ENCODE measurements at regions not wholly inside any gene's neighbourhood (a gene's known extent, or its start where the extent isn't known, plus 50 kb on each side); places are given as distances from the start of the nearest gene placed in this dataset.

DNA sequence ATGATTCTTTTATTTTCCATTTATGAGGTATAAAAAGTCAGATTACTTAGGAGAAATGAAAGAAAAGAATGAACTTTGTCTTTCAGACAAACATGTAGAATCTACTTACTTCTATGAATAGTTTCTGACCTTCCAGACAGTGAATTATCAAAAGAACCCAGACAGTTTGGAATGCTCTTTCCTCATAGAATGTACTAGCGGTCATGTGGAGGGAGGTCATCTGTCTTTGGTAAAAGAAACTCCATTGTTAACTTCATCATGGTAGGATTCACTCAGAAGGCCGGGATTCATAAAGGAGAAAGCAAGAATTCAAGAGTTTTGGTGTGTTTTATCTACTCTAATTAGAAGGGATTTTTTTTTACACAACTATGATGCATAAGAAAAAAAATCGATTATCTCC lies 144.8 kb upstream of the ZNF804B start:
- Histone ChIP-seq H3K9me3 (ENCODE audit: control insufficient read depth, low read length) (no peaks in the 10 kb centered on the region), H3K4me1 (ENCODE audit: control insufficient read depth, insufficient read depth, low read length, poor library complexity, severe bottlenecking) (no peaks in the 10 kb centered on the region), H3K27ac (ENCODE audit: low read depth, low read length, severe bottlenecking) (no peak overlapping the region), H3K36me3 (ENCODE audit: control insufficient read depth, insufficient read depth, low read length) (no peaks in the 10 kb centered on the region), H3K4me3 (ENCODE audit: extremely low read depth, insufficient read depth, low read length, poor library complexity, severe bottlenecking) (no peak overlapping the region)
- WGBS, 2 experiments (ENCODE audit: insufficient coverage in 2 of 2): 78% methylated on average over 1 of the region's 3 CpGs; no CpG with 5 or more reads in 1 of the 2 experiments

- H3K9me3 ChIP-seq (ENCODE audit: control insufficient read depth, low read length): no peaks in the 10 kb centered on the region
- H3K4me1 ChIP-seq (ENCODE audit: control insufficient read depth, insufficient read depth, low read length, poor library complexity, severe bottlenecking): no peaks in the 10 kb centered on the region
- whole genome bisulfite sequencing, 2 experiments (ENCODE audit: insufficient coverage in 2 of 2): 100% methylated on average over 1 of the region's 4 CpGs; no CpG with 5 or more reads in 1 of the 2 experiments
- no peak overlapping the region for H3K4me3 ChIP-seq (ENCODE audit: extremely low read depth, insufficient read depth, low read length, poor library complexity, severe bottlenecking)
- H3K36me3 ChIP-seq (ENCODE audit: control insufficient read depth, insufficient read depth, low read length): no peaks in the 10 kb centered on the region
- H3K27ac ChIP-seq (ENCODE audit: low read depth, low read length, severe bottlenecking): no peak overlapping the region
Observed at GRCh38 chr7:88610942-88611341, 148.6 kb upstream of the ZNF804B start.

GRCh38 chr7:88600695-88601094 lies 158.8 kb upstream of the ZNF804B start:
- Histone ChIP-seq H3K36me3 (ENCODE audit: control insufficient read depth, insufficient read depth, low read length) (no peaks in the 10 kb centered on the region), H3K9me3 (ENCODE audit: control insufficient read depth, low read length) (no peaks in the 10 kb centered on the region), H3K4me1 (ENCODE audit: control insufficient read depth, insufficient read depth, low read length, poor library complexity, severe bottlenecking) (no peaks in the 10 kb centered on the region), H3K27ac (ENCODE audit: low read depth, low read length, severe bottlenecking) (no peak overlapping the region), H3K4me3 (ENCODE audit: extremely low read depth, insufficient read depth, low read length, poor library complexity, severe bottlenecking) (no peak overlapping the region)
- 90 to 100% methylated on average over 3 to 4 of the region's 4 CpGs for WGBS, 2 experiments (ENCODE audit: insufficient coverage in 2 of 2)

GRCh38 chr7:88599528-88599927 lies 160.0 kb upstream of the ZNF804B start:
- WGBS, 2 experiments (ENCODE audit: insufficient coverage in 2 of 2): 90% methylated on average over 2 of the region's 3 CpGs; no CpG with 5 or more reads in 1 of the 2 experiments
- no peak overlapping the region for H3K27ac ChIP-seq (ENCODE audit: low read depth, low read length, severe bottlenecking)
- no peaks in the 10 kb centered on the region for H3K9me3 ChIP-seq (ENCODE audit: control insufficient read depth, low read length)

DNA sequence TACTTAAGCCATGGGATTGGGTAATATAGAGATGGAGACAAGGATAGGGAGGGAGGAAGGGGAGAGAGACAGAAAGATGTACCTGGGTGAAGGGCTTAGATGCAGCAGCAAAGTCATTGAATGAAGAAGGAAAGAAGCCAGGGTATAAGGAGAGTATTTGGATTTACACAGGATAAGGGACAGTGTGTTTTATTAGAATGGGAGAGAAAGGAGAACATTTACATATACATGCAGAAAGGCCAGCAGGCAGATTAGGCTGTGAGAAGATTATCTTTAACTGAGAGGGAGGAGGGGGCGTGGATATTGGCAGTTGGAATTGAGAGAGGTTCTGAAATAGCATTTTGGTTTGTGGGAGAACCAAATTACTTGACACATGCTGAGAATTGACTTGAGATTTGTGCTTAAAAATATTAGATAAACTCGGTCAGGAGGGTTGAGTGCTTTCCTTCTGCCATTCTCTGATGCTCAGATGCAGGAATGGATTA lies 161.5 kb upstream of the ZNF804B start:
- 85 to 100% methylated on average over 2 of the region's 2 CpGs for WGBS, 2 experiments (ENCODE audit: insufficient coverage in 2 of 2)
- H3K4me1 ChIP-seq (ENCODE audit: control insufficient read depth, insufficient read depth, low read length, poor library complexity, severe bottlenecking): no peaks in the 10 kb centered on the region

More at GRCh38 chr7:88599528-88599927, 160.0 kb upstream of the ZNF804B start:
- no peak overlapping the region for H3K4me3 ChIP-seq (ENCODE audit: extremely low read depth, insufficient read depth, low read length, poor library complexity, severe bottlenecking)
- H3K4me1 ChIP-seq (ENCODE audit: control insufficient read depth, insufficient read depth, low read length, poor library complexity, severe bottlenecking): no peaks in the 10 kb centered on the region
- no peaks in the 10 kb centered on the region for H3K36me3 ChIP-seq (ENCODE audit: control insufficient read depth, insufficient read depth, low read length)

DNA sequence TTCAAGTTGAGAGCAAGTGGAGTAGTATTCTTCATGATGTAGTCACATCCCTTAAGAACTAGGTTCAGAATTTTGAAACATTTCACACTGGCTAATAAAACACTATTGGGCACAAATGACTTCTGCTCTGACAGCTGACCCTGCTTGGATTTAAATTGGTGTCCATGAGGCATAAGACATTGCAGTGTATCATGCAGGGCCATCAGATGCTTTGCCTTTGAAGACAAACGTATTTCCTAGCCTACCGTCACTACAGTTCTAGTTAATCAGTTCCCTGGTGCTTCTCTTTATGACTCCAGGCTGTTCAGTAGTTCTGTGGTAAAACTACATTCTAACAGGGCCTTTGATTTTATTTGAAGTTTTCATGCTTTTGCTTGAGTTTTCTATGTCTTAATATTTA lies 168.5 kb upstream of the ZNF804B start:
- no peak overlapping the region for H3K4me3 ChIP-seq (ENCODE audit: extremely low read depth, insufficient read depth, low read length, poor library complexity, severe bottlenecking)
- no peak overlapping the region for H3K27ac ChIP-seq (ENCODE audit: low read depth, low read length, severe bottlenecking)
- H3K9me3 ChIP-seq (ENCODE audit: control insufficient read depth, low read length): no peaks in the 10 kb centered on the region
- no CpG with 5 or more reads among the region's 2 CpGs for WGBS, 2 experiments (ENCODE audit: insufficient coverage in 2 of 2)
- H3K36me3 ChIP-seq (ENCODE audit: control insufficient read depth, insufficient read depth, low read length): no peaks in the 10 kb centered on the region
- no peaks in the 10 kb centered on the region for H3K4me1 ChIP-seq (ENCODE audit: control insufficient read depth, insufficient read depth, low read length, poor library complexity, severe bottlenecking)

More for the DNA sequence above, 161.5 kb upstream of the ZNF804B start:
- no peak overlapping the region for H3K27ac ChIP-seq (ENCODE audit: low read depth, low read length, severe bottlenecking)
- no peaks in the 10 kb centered on the region for H3K36me3 ChIP-seq (ENCODE audit: control insufficient read depth, insufficient read depth, low read length)
- no peak overlapping the region for H3K4me3 ChIP-seq (ENCODE audit: extremely low read depth, insufficient read depth, low read length, poor library complexity, severe bottlenecking)
- H3K9me3 ChIP-seq (ENCODE audit: control insufficient read depth, low read length): no peaks in the 10 kb centered on the region

DNA sequence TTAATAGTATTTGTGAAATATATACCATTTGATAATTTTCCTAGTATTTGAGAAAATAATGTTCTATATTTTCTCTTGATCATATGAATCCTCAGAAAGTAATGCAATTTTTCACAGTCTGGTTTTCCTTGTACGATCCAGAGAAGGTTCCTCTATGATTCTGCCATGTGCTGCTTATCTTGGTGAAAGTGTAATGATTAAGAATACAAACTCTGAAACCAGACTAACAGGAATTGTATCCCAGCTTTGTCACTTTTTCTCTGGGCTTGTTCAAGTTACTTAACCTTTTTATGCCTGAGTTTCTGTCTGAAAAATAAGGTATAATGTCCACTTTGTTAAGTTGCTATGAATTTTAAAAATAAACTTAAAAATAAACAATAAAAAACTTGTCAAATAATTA lies 169.6 kb upstream of the ZNF804B start:
- Histone ChIP-seq H3K27ac (ENCODE audit: low read depth, low read length, severe bottlenecking) (no peak overlapping the region), H3K4me1 (ENCODE audit: control insufficient read depth, insufficient read depth, low read length, poor library complexity, severe bottlenecking) (no peaks in the 10 kb centered on the region), H3K4me3 (ENCODE audit: extremely low read depth, insufficient read depth, low read length, poor library complexity, severe bottlenecking) (no peak overlapping the region), H3K9me3 (ENCODE audit: control insufficient read depth, low read length) (no peaks in the 10 kb centered on the region), H3K36me3 (ENCODE audit: control insufficient read depth, insufficient read depth, low read length) (no peaks in the 10 kb centered on the region)
- WGBS, 2 experiments (ENCODE audit: insufficient coverage in 2 of 2): no CpG with 5 or more reads among the region's 1 CpG

DNA sequence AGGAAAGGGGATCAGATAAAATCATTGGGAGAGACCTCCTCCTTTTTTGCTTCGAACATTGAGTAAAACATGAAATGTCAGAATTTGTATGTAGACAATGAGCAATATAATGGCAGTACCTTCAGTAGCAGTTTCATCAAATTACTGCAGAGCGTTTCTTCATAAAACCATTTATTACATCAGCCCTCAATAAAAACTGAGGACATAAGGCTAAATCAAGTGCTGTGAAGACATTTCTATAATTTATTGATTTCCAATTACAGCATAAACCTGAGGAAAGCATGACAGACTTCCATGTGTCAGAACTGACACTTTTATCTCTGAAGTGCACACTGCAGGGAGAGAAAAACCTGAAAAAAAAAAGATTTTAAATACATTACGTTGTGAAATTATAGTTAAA lies 172.6 kb upstream of the ZNF804B start:
- H3K27ac ChIP-seq (ENCODE audit: low read depth, low read length, severe bottlenecking): no peak overlapping the region
- no peak overlapping the region for H3K4me3 ChIP-seq (ENCODE audit: extremely low read depth, insufficient read depth, low read length, poor library complexity, severe bottlenecking)
- H3K9me3 ChIP-seq (ENCODE audit: control insufficient read depth, low read length): no peaks in the 10 kb centered on the region
- no peaks in the 10 kb centered on the region for H3K36me3 ChIP-seq (ENCODE audit: control insufficient read depth, insufficient read depth, low read length)
- no peaks in the 10 kb centered on the region for H3K4me1 ChIP-seq (ENCODE audit: control insufficient read depth, insufficient read depth, low read length, poor library complexity, severe bottlenecking)
- 60% methylated on average over 1 of the region's 3 CpGs; no CpG with 5 or more reads in 1 of the 2 experiments for WGBS, 2 experiments (ENCODE audit: insufficient coverage in 2 of 2)

DNA sequence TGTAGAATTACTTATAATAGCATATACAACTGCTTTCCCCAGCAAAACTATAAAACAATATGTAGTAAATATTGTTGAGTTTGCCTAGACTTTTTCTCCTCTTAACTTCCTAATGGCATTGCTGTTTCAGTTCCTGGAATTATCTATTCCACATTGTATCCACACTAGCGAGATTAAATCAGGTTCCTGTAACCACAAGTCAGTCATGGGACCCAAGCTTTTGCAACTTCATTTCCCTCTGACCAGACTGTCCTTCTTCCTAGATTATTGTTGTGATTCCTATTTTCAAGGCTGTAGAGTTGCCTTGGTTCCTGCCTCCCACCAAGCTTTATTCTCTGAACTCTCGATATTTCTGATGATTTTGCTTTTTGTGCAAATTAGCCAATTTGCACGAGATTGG lies 173.3 kb upstream of the ZNF804B start:
- WGBS, 2 experiments (ENCODE audit: insufficient coverage in 2 of 2): 50 to 83% methylated on average over 1 of the region's 3 CpGs
- Histone ChIP-seq H3K4me1 (ENCODE audit: control insufficient read depth, insufficient read depth, low read length, poor library complexity, severe bottlenecking) (no peaks in the 10 kb centered on the region), H3K36me3 (ENCODE audit: control insufficient read depth, insufficient read depth, low read length) (no peaks in the 10 kb centered on the region), H3K9me3 (ENCODE audit: control insufficient read depth, low read length) (no peaks in the 10 kb centered on the region), H3K27ac (ENCODE audit: low read depth, low read length, severe bottlenecking) (no peak overlapping the region), H3K4me3 (ENCODE audit: extremely low read depth, insufficient read depth, low read length, poor library complexity, severe bottlenecking) (no peak overlapping the region)

- H3K27ac ChIP-seq (ENCODE audit: low read depth, low read length, severe bottlenecking): no peak overlapping the region
- WGBS, 2 experiments (ENCODE audit: insufficient coverage in 2 of 2): 71 to 80% methylated on average over 1 of the region's 2 CpGs
- no peaks in the 10 kb centered on the region for H3K4me1 ChIP-seq (ENCODE audit: control insufficient read depth, insufficient read depth, low read length, poor library complexity, severe bottlenecking)
- no peaks in the 10 kb centered on the region for H3K9me3 ChIP-seq (ENCODE audit: control insufficient read depth, low read length)
- H3K36me3 ChIP-seq (ENCODE audit: control insufficient read depth, insufficient read depth, low read length): no peaks in the 10 kb centered on the region
- H3K4me3 ChIP-seq (ENCODE audit: extremely low read depth, insufficient read depth, low read length, poor library complexity, severe bottlenecking): no peak overlapping the region
Observed at GRCh38 chr7:88576720-88577119, 182.8 kb upstream of the ZNF804B start.

GRCh38 chr7:88566162-88566729 lies 193.3 kb upstream of the ZNF804B start:
- no peaks in the 10 kb centered on the region for H3K9me3 ChIP-seq (ENCODE audit: control insufficient read depth, low read length)
- no peak overlapping the region for H3K4me3 ChIP-seq (ENCODE audit: extremely low read depth, insufficient read depth, low read length, poor library complexity, severe bottlenecking)
- no peak overlapping the region for H3K27ac ChIP-seq (ENCODE audit: low read depth, low read length, severe bottlenecking)
- 58 to 83% methylated on average over 2 of the region's 6 CpGs for WGBS, 2 experiments (ENCODE audit: insufficient coverage in 2 of 2)
- no peaks in the 10 kb centered on the region for H3K4me1 ChIP-seq (ENCODE audit: control insufficient read depth, insufficient read depth, low read length, poor library complexity, severe bottlenecking)
- H3K36me3 ChIP-seq (ENCODE audit: control insufficient read depth, insufficient read depth, low read length): no peaks in the 10 kb centered on the region

All from mesodermal cell (in vitro differentiated cells).